Keratinocyte (primary cell): ENCODE measurements at regions not wholly inside any gene's neighbourhood (a gene's known extent, or its start where the extent isn't known, plus 50 kb on each side); places are given as distances from the start of the nearest gene placed in this dataset.

ENCODE experiments used
- DNase-seq: peaks from one replicate; pipeline ENCODE4 v3.0.0-alpha.2; 2011; ENCODE audit warnings: low read depth, missing footprints, low spot score
- FAIRE-seq: peaks from 2 replicates; lab custom pipeline; 2011; peaks lifted over from hg19 to GRCh38; lab: Jason Lieb, UNC
- H2AFZ ChIP-seq: 2 replicates; pipeline ENCODE4 v1.6.0; 2012; ENCODE audit warnings: low read length, control low read depth, inconsistent platforms; ENCODE audit not compliant: control insufficient read depth
- H3K27ac ChIP-seq: 2 replicates; pipeline ENCODE4 v1.5.1; 2011; ENCODE audit warnings: low read length; ENCODE audit not compliant: control insufficient read depth, insufficient read depth
- H3K27me3 ChIP-seq: 3 replicates; pipeline ENCODE4 v1.6.0; 2011; ENCODE audit warnings: low read length; ENCODE audit not compliant: control insufficient read depth, insufficient read depth; ENCODE audit errors: extremely low read depth
- H3K36me3 ChIP-seq, 2 experiments: 2 replicates in 1 of 2; 3 replicates in 1 of 2; pipeline ENCODE4 v1.5.1; 2011; ENCODE audit warnings: low read length in 2 of 2, mild to moderate bottlenecking in 1 of 2; ENCODE audit not compliant: control insufficient read depth in 2 of 2, insufficient read depth in 2 of 2; ENCODE audit errors: extremely low read depth in 1 of 2
- H3K4me1 ChIP-seq: 3 replicates; pipeline ENCODE4 v1.5.1; 2011; ENCODE audit warnings: low read length; ENCODE audit not compliant: control insufficient read depth, insufficient read depth; ENCODE audit errors: extremely low read depth
- H3K4me2 ChIP-seq: 3 replicates; pipeline ENCODE4 v1.6.0; 2011; ENCODE audit warnings: low read depth, low read length; ENCODE audit not compliant: control insufficient read depth, insufficient read depth; ENCODE audit errors: extremely low read depth
- H3K4me3 ChIP-seq, 3 experiments: fragments of 200-600 bp in 1 of 3; sonication (generic) in 1 of 3; 2 replicates in 2 of 3; 3 replicates in 1 of 3; pipeline ENCODE4 v1.5.1; 2011 to 2016; ENCODE audit warnings: low read length in 3 of 3, mild to moderate bottlenecking in 3 of 3, control low read depth in 2 of 3, inconsistent platforms in 1 of 3, low read depth in 1 of 3, mixed read lengths in 1 of 3, mixed run types in 1 of 3, moderate library complexity in 1 of 3; ENCODE audit not compliant: control insufficient read depth in 2 of 3, insufficient read depth in 2 of 3; ENCODE audit errors: extremely low read depth in 1 of 3
- H3K79me2 ChIP-seq: 2 replicates; pipeline ENCODE4 v1.6.0; 2012; ENCODE audit warnings: low read length; ENCODE audit not compliant: control insufficient read depth, insufficient read depth
- H3K9ac ChIP-seq: 3 replicates; pipeline ENCODE4 v1.6.0; 2011; ENCODE audit warnings: low read length; ENCODE audit not compliant: control insufficient read depth, insufficient read depth; ENCODE audit errors: extremely low read depth
- H3K9me1 ChIP-seq: 3 replicates; pipeline ENCODE4 v1.6.0; 2011; ENCODE audit warnings: low read length; ENCODE audit not compliant: control insufficient read depth, insufficient read depth; ENCODE audit errors: extremely low read depth
- H3K9me3 ChIP-seq: 2 replicates; pipeline ENCODE4 v1.5.1; 2012; ENCODE audit warnings: low read depth, low read length; ENCODE audit not compliant: control insufficient read depth
- H4K20me1 ChIP-seq: 3 replicates; pipeline ENCODE4 v1.6.0; 2011; ENCODE audit warnings: low read length; ENCODE audit not compliant: control insufficient read depth, insufficient read depth; ENCODE audit errors: extremely low read depth
- EZH2 ChIP-seq: IDR thresholded peaks from one replicate; pipeline ENCODE4 v1.6.1; 2012; ENCODE audit warnings: inconsistent platforms, mild to moderate bottlenecking, low read length, moderate library complexity
- dilution Hi-C: fragments of 300-500 bp; cut with MboI; formaldehyde crosslinking; loops from one replicate; pipeline ENCODE4 v1.7.0; 2020; ENCODE audit warnings: low sequenced_read_pairs; ENCODE audit not compliant: extremely low pct_ligation_motif_present
- TF ChIP-seq, protein P1 (sequence below), 3 experiments: IDR thresholded peaks in 1 of 3; conservative IDR thresholded peaks in 1 of 3; optimal IDR thresholded peaks in 1 of 3; 2 replicates in 2 of 3; 3 replicates in 1 of 3; pipeline versions ENCODE3 to v1.5.1; 2011; ENCODE audit warnings: low read length in 3 of 3, mild to moderate bottlenecking in 3 of 3, moderate library complexity in 2 of 3, control low read depth in 1 of 3, inconsistent platforms in 1 of 3; ENCODE audit not compliant: insufficient read depth in 2 of 3; ENCODE audit errors: extremely low read depth in 1 of 3

DNA sequence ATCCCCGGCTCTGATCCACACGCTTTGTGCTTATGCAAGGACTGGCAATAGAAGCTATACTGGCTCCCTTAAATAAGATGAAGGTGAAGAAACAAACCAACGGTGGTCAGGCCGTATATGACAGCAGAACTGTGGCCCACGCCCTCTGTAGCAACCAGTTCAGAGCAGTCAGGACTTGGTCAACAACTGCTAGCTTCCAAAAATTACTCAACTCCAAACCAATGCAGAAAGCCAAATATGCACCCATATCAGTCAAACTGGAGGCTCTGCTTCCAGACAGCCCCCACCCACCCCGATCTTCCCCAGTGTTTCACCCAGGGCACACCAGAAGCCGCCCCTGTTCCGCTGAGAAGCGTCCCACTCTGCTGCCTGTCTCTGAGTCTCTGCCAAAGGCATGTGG is 222.3 kb upstream of the MGMT start:
- H2AFZ ChIP-seq, result no peak overlapping the region
- dilution Hi-C loops, result no loop called here
- no peaks in the 10 kb centered on the region for H3K79me2 ChIP-seq
- H3K4me3 ChIP-seq, result no peak overlapping the region
- no peaks in the 10 kb centered on the region for H3K27me3 ChIP-seq
- H3K9me1 ChIP-seq, result no peaks in the 10 kb centered on the region
- no peak overlapping the region for H3K9ac ChIP-seq
- H3K27ac ChIP-seq, result no peak overlapping the region
- no peak overlapping the region for H3K4me2 ChIP-seq
- no peak for FAIRE-seq
- no peak for DNase-seq
- H3K9me3 ChIP-seq, result peaks cover 3% of the 10 kb centered on the region
- H3K36me3 ChIP-seq, result no peaks in the 10 kb centered on the region
- no peak for TF ChIP-seq EZH2
- TF ChIP-seq, protein P1, sequence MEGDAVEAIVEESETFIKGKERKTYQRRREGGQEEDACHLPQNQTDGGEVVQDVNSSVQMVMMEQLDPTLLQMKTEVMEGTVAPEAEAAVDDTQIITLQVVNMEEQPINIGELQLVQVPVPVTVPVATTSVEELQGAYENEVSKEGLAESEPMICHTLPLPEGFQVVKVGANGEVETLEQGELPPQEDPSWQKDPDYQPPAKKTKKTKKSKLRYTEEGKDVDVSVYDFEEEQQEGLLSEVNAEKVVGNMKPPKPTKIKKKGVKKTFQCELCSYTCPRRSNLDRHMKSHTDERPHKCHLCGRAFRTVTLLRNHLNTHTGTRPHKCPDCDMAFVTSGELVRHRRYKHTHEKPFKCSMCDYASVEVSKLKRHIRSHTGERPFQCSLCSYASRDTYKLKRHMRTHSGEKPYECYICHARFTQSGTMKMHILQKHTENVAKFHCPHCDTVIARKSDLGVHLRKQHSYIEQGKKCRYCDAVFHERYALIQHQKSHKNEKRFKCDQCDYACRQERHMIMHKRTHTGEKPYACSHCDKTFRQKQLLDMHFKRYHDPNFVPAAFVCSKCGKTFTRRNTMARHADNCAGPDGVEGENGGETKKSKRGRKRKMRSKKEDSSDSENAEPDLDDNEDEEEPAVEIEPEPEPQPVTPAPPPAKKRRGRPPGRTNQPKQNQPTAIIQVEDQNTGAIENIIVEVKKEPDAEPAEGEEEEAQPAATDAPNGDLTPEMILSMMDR (optimal IDR thresholded peaks at IDR 0.05 in 1 of 3, IDR thresholded peaks at IDR 0.05 in 1 of 3, conservative IDR thresholded peaks at IDR 0.05 in 1 of 3; ENCODE audit: extremely low read depth in 1 of 3, insufficient read depth in 2 of 3, low read length in 3 of 3), result no peak
- no peaks in the 10 kb centered on the region for H3K4me1 ChIP-seq
- H4K20me1 ChIP-seq, result no peaks in the 10 kb centered on the region

GRCh38 chr10:129253161-129253864 is 213.7 kb upstream of the MGMT start:
- no peak overlapping the region for H3K27ac ChIP-seq
- H3K4me3 ChIP-seq, result no peak overlapping the region
- FAIRE-seq (no peak), DNase-seq (no peak)
- peaks cover 6% of the 10 kb centered on the region for H3K9me3 ChIP-seq
- TF ChIP-seq EZH2, result no peak
- TF ChIP-seq, protein P1 (optimal IDR thresholded peaks at IDR 0.05 in 1 of 3, IDR thresholded peaks at IDR 0.05 in 1 of 3, conservative IDR thresholded peaks at IDR 0.05 in 1 of 3; ENCODE audit: extremely low read depth in 1 of 3, insufficient read depth in 2 of 3, low read length in 3 of 3), result no peak
- dilution Hi-C loops, result no loop called here
- no peaks in the 10 kb centered on the region for H4K20me1 ChIP-seq
- H3K36me3 ChIP-seq, result no peaks in the 10 kb centered on the region
- no peaks in the 10 kb centered on the region for H3K79me2 ChIP-seq
- no peak overlapping the region for H3K9ac ChIP-seq
- no peaks in the 10 kb centered on the region for H3K27me3 ChIP-seq
- H3K9me1 ChIP-seq, result no peaks in the 10 kb centered on the region
- no peak overlapping the region for H2AFZ ChIP-seq
- no peak overlapping the region for H3K4me2 ChIP-seq
- H3K4me1 ChIP-seq, result no peaks in the 10 kb centered on the region
